HCT116 (cell line): ENCODE measurements at regions not wholly inside any gene's neighbourhood (a gene's known extent, or its start where the extent isn't known, plus 50 kb on each side); places are given as distances from the start of the nearest gene placed in this dataset.

Experiments
- ATAC-seq: fragments of 200-7000 bp; cut with Tn5 transposase; 2 replicates; pipeline ENCODE4 v1.9.1; 2020; ENCODE audit warnings: mild to moderate bottlenecking, moderate library complexity
- BruUV-seq: library from RNA; stranded (reverse); fragments of 400-500 nt; replicated peaks from 2 replicates; lab custom pipeline; 2021; lab: Mats Ljungman, UMichigan
- CTCF ChIA-PET: fragments of 300-600 bp; sonication (Branson Sonifier 250); formaldehyde crosslinking; loops from one replicate; lab custom pipeline; 2021; ENCODE audit warnings: antibody characterized with exemption; lab: Charles Lee
- POLR2A ChIA-PET: fragments of 300-600, 350-600 bp; sonication (Branson Sonifier 250); formaldehyde crosslinking; loops from one replicate; lab custom pipeline; 2021; ENCODE audit warnings: antibody characterized with exemption; lab: Charles Lee
- RAD21 ChIA-PET, 2 experiments: fragments of 300-600 bp; sonication (Branson Sonifier 250); formaldehyde crosslinking; loops; one replicate each; lab custom pipeline; 2023; ENCODE audit warnings: low total read pairs in 2 of 2; ENCODE audit not compliant: uncharacterized antibody in 2 of 2, unreplicated experiment in 2 of 2, low non-redundant PET in 1 of 2; lab: Charles Lee
- DNase-seq: peaks from one replicate; pipeline ENCODE4 v3.0.0-alpha.2; 2010; ENCODE audit warnings: low read depth, low spot score
- H2AFZ ChIP-seq: fragments of 200-600 bp; shearing (Covaris generic), sonication (generic); 2 replicates; pipeline ENCODE4 v1.6.1; 2017; ENCODE audit warnings: low read depth, mixed run types, mixed read lengths, antibody characterized with exemption, low read length; ENCODE audit not compliant: poor library complexity, severe bottlenecking
- H3K27ac ChIP-seq: 2 replicates; pipeline ENCODE4 v1.5.1; 2012; ENCODE audit warnings: low read depth, low read length
- H3K27me3 ChIP-seq: fragments of 200-600 bp; sonication (generic); 2 replicates; pipeline ENCODE4 v1.6.1; 2016; ENCODE audit warnings: mixed run types, low read length, mixed read lengths; ENCODE audit not compliant: insufficient read depth
- H3K36me3 ChIP-seq, 2 experiments: fragments of 200-500 bp in 1 of 2; fragments of 200-600 bp in 1 of 2; sonication (Bioruptor generic) in 1 of 2; sonication (generic) in 1 of 2; 2 replicates each; pipeline versions ENCODE4 v1.5.1 to v1.6.1; 2014 to 2016; ENCODE audit warnings: low read length in 2 of 2, inconsistent platforms in 1 of 2, mixed read lengths in 1 of 2, mixed run types in 1 of 2; ENCODE audit not compliant: insufficient read depth in 2 of 2, control insufficient read depth in 1 of 2
- H3K4me1 ChIP-seq, 2 experiments: fragments of 200-600 bp in 1 of 2; sonication (generic) in 1 of 2; 2 replicates each; pipeline versions ENCODE4 v1.5.1 to v1.6.1; 2012 to 2017; ENCODE audit warnings: low read length in 2 of 2, inconsistent platforms in 1 of 2, mild to moderate bottlenecking in 1 of 2, mixed read lengths in 1 of 2, mixed run types in 1 of 2, moderate library complexity in 1 of 2; ENCODE audit not compliant: insufficient read depth in 2 of 2, control insufficient read depth in 1 of 2
- H3K4me2 ChIP-seq: fragments of 200-600 bp; sonication (generic); 2 replicates; pipeline ENCODE4 v1.6.1; 2017; ENCODE audit warnings: mixed run types, low read length, mixed read lengths
- H3K4me3 ChIP-seq, 2 experiments: fragments of 200-600 bp in 1 of 2; sonication (generic) in 1 of 2; replicated peaks in 1 of 2; 2 replicates each; pipeline ENCODE4 v1.5.1; 2011 to 2016; ENCODE audit warnings: low read length in 2 of 2, control low read depth in 1 of 2, low read depth in 1 of 2, mild to moderate bottlenecking in 1 of 2, mixed read lengths in 1 of 2, mixed run types in 1 of 2
- H3K79me2 ChIP-seq: fragments of 200-600 bp; sonication (generic); 2 replicates; pipeline ENCODE4 v1.6.1; 2017; ENCODE audit warnings: mild to moderate bottlenecking, mixed run types, low read length, moderate library complexity, mixed read lengths; ENCODE audit not compliant: insufficient read depth
- H3K9ac ChIP-seq: fragments of 200-600 bp; sonication (generic); 2 replicates; pipeline ENCODE4 v1.6.1; 2016; ENCODE audit warnings: low read length, mixed read lengths
- H3K9me2 ChIP-seq: fragments of 200-600 bp; sonication (generic), shearing (Covaris generic); 2 replicates; pipeline ENCODE4 v1.6.1; 2017; ENCODE audit warnings: mixed run types, mild to moderate bottlenecking, moderate library complexity; ENCODE audit not compliant: insufficient read depth
- H3K9me3 ChIP-seq, 2 experiments: fragments of 200-500 bp in 1 of 2; fragments of 200-600 bp in 1 of 2; sonication (Bioruptor generic) in 1 of 2; sonication (generic) in 1 of 2; 2 replicates each; pipeline ENCODE4 v1.6.1; 2014 to 2017; ENCODE audit warnings: low read length in 2 of 2, mixed read lengths in 2 of 2, inconsistent platforms in 1 of 2, low read depth in 1 of 2, mild to moderate bottlenecking in 1 of 2, mixed run types in 1 of 2, moderate library complexity in 1 of 2; ENCODE audit not compliant: control insufficient read depth in 1 of 2, insufficient read depth in 1 of 2
- H4K20me1 ChIP-seq: fragments of 200-600 bp; sonication (generic), shearing (Covaris generic); 2 replicates; pipeline ENCODE4 v1.6.1; 2017; ENCODE audit warnings: mixed run types, mild to moderate bottlenecking, moderate library complexity; ENCODE audit not compliant: insufficient read depth
- CBX3 ChIP-seq: IDR thresholded peaks from 2 replicates; pipeline ENCODE4 v1.6.1; 2012; ENCODE audit warnings: low read depth
- CEBPB ChIP-seq: IDR thresholded peaks from 2 replicates; pipeline ENCODE4 v1.6.1; 2012; ENCODE audit warnings: low read depth
- EGR1 ChIP-seq: IDR thresholded peaks from 2 replicates; pipeline ENCODE4 v1.6.1; 2012; ENCODE audit warnings: low read depth
- ELF1 ChIP-seq: IDR thresholded peaks from 2 replicates; pipeline ENCODE4 v1.6.1; 2012; ENCODE audit warnings: low read depth, borderline replicate concordance
- MAX ChIP-seq: IDR thresholded peaks from 2 replicates; pipeline ENCODE4 v1.6.1; 2012
- POLR2A ChIP-seq: IDR thresholded peaks from 2 replicates; pipeline ENCODE4 v1.7.0; 2011; ENCODE audit warnings: borderline replicate concordance; ENCODE audit not compliant: insufficient read depth, insufficient read length; ENCODE audit errors: extremely low read depth
- POLR2AphosphoS5 ChIP-seq: IDR thresholded peaks from 2 replicates; pipeline ENCODE4 v1.6.1; 2011; ENCODE audit warnings: mild to moderate bottlenecking, low read depth, low read length, moderate library complexity
- RAD21 ChIP-seq: IDR thresholded peaks from 2 replicates; pipeline ENCODE4 v1.6.1; 2012; ENCODE audit warnings: low read depth, mild to moderate bottlenecking
- SP1 ChIP-seq: IDR thresholded peaks from 2 replicates; pipeline ENCODE4 v1.6.1; 2012; ENCODE audit warnings: low read depth
- SRF ChIP-seq: IDR thresholded peaks from 2 replicates; pipeline ENCODE4 v1.6.1; 2012; ENCODE audit warnings: low read depth
- ZFX ChIP-seq: fragments of 450-650 bp; IDR thresholded peaks from 2 replicates; pipeline ENCODE4 v1.6.1; 2017
- ZNF274 ChIP-seq: fragments of 200-500 bp; sonication (Bioruptor generic); IDR thresholded peaks from 2 replicates; pipeline ENCODE4 v1.6.1; 2014; ENCODE audit warnings: mild to moderate bottlenecking, low read depth, low read length, inconsistent platforms
- intact Hi-C: fragments of 100-400 bp; cut with micrococcal nuclease; formaldehyde crosslinking; loops from 2 replicates; pipeline ENCODE4 v1.10.0; 2022
- TF ChIP-seq, protein P1 (sequence below): IDR thresholded peaks from 2 replicates; pipeline ENCODE4 v1.6.1; 2011; ENCODE audit warnings: mild to moderate bottlenecking, low read length, moderate library complexity; ENCODE audit not compliant: insufficient replicate concordance; ENCODE audit errors: extremely low read depth
- TF ChIP-seq, protein P2 (sequence below), 3 experiments: fragments of 200-600 bp in 1 of 3; sonication (generic) in 1 of 3; IDR thresholded peaks in 2 of 3; conservative IDR thresholded peaks in 1 of 3; 2 replicates each; pipeline ENCODE4 v1.5.1; 2012 to 2017; ENCODE audit warnings: low read depth in 2 of 3, low read length in 2 of 3, antibody characterized with exemption in 1 of 3, borderline replicate concordance in 1 of 3, control low read depth in 1 of 3, mild to moderate bottlenecking in 1 of 3, mixed read lengths in 1 of 3, mixed run types in 1 of 3, moderate library complexity in 1 of 3; ENCODE audit not compliant: insufficient read depth in 1 of 3
- TF ChIP-seq, protein P3 (sequence below): IDR thresholded peaks from 2 replicates; pipeline ENCODE4 v1.6.1; 2012; ENCODE audit warnings: low read depth

- ChIA-PET CTCF (no interaction called here), POLR2A (no interaction called here), RAD21 (no interaction called here)
- no peak overlapping the region for H3K4me2 ChIP-seq
- H3K36me3 ChIP-seq = no peaks in the 10 kb centered on the region
- no peak overlapping the region for H3K4me3 ChIP-seq
- intact Hi-C loops = no loop called here
- no peak overlapping the region for H3K9ac ChIP-seq
- no peak for TF ChIP-seq RAD21
- TF ChIP-seq ELF1 = no peak
- no peak for TF ChIP-seq POLR2A
- no peaks in the 10 kb centered on the region for H3K79me2 ChIP-seq
- ATAC-seq (no peak), DNase-seq (no peak)
- no peak overlapping the region for H2AFZ ChIP-seq
- H3K9me2 ChIP-seq = no peaks in the 10 kb centered on the region
- BruUV-seq = no TSS peak
- H3K27ac ChIP-seq = no peak overlapping the region
- no peaks in the 10 kb centered on the region for H3K27me3 ChIP-seq
- no peaks in the 10 kb centered on the region for H3K4me1 ChIP-seq
- no peaks in the 10 kb centered on the region for H4K20me1 ChIP-seq
- H3K9me3 ChIP-seq = no peaks in the 10 kb centered on the region
Measured at GRCh38 chr3:144655423-144655822, 683.8 kb downstream of the DIPK2A start.

DNA sequence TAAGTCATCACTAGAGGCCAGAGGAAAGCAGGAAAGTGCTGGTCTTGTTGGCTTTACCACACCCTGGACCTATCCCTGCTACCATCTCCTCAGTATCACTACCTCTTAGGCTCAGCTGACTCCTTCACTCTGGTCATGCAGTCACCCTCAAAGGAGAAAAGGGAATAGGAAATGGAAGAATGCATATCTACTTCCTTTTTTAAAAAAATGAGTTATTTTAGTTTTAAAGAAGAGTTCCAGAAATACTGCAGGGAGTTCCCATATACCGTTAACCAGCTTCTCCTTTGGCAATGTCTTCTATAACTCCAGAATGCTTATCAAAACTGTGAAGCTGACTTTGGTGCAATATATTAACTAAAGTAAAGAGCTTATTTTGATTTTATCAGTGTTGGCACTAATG, 688.6 kb downstream of the DIPK2A start:
- no peaks in the 10 kb centered on the region for H3K27me3 ChIP-seq
- no peaks in the 10 kb centered on the region for H3K36me3 ChIP-seq
- ChIA-PET CTCF (no interaction called here), POLR2A (no interaction called here), RAD21 (no interaction called here)
- no peaks in the 10 kb centered on the region for H4K20me1 ChIP-seq
- no peaks in the 10 kb centered on the region for H3K4me1 ChIP-seq
- H3K27ac ChIP-seq = no peak overlapping the region
- BruUV-seq = no TSS peak
- H2AFZ ChIP-seq = no peak overlapping the region
- no peak overlapping the region for H3K4me2 ChIP-seq
- H3K9ac ChIP-seq = no peak overlapping the region
- intact Hi-C loops = no loop called here
- ATAC-seq = no peak
- no peaks in the 10 kb centered on the region for H3K79me2 ChIP-seq
- no peaks in the 10 kb centered on the region for H3K9me2 ChIP-seq
- no peak overlapping the region for H3K4me3 ChIP-seq
- DNase-seq = no peak
- H3K9me3 ChIP-seq = peaks cover 0 to 3% of the 10 kb centered on the region in 2 experiments; a peak in 1 of 4 replicates
- TF ChIP-seq, protein P1, sequence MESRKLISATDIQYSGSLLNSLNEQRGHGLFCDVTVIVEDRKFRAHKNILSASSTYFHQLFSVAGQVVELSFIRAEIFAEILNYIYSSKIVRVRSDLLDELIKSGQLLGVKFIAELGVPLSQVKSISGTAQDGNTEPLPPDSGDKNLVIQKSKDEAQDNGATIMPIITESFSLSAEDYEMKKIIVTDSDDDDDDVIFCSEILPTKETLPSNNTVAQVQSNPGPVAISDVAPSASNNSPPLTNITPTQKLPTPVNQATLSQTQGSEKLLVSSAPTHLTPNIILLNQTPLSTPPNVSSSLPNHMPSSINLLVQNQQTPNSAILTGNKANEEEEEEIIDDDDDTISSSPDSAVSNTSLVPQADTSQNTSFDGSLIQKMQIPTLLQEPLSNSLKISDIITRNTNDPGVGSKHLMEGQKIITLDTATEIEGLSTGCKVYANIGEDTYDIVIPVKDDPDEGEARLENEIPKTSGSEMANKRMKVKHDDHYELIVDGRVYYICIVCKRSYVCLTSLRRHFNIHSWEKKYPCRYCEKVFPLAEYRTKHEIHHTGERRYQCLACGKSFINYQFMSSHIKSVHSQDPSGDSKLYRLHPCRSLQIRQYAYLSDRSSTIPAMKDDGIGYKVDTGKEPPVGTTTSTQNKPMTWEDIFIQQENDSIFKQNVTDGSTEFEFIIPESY = no peak
- no peak for TF ChIP-seq CBX3
- TF ChIP-seq SRF = no peak
- no peak for TF ChIP-seq EGR1
- TF ChIP-seq ZFX = no peak
- TF ChIP-seq MAX = no peak
- TF ChIP-seq ELF1 = no peak
- no peak for TF ChIP-seq POLR2AphosphoS5
- no peak for TF ChIP-seq ZNF274
- TF ChIP-seq, protein P2, sequence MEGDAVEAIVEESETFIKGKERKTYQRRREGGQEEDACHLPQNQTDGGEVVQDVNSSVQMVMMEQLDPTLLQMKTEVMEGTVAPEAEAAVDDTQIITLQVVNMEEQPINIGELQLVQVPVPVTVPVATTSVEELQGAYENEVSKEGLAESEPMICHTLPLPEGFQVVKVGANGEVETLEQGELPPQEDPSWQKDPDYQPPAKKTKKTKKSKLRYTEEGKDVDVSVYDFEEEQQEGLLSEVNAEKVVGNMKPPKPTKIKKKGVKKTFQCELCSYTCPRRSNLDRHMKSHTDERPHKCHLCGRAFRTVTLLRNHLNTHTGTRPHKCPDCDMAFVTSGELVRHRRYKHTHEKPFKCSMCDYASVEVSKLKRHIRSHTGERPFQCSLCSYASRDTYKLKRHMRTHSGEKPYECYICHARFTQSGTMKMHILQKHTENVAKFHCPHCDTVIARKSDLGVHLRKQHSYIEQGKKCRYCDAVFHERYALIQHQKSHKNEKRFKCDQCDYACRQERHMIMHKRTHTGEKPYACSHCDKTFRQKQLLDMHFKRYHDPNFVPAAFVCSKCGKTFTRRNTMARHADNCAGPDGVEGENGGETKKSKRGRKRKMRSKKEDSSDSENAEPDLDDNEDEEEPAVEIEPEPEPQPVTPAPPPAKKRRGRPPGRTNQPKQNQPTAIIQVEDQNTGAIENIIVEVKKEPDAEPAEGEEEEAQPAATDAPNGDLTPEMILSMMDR (IDR thresholded peaks at IDR 0.05 in 2 of 3, conservative IDR thresholded peaks at IDR 0.05 in 1 of 3; ENCODE audit: borderline replicate concordance in 1 of 3, insufficient read depth in 1 of 3, low read depth in 2 of 3, low read length in 2 of 3) = no peak
- no peak for TF ChIP-seq CEBPB
- no peak for TF ChIP-seq SP1
- no peak for TF ChIP-seq POLR2A
- TF ChIP-seq, protein P3, sequence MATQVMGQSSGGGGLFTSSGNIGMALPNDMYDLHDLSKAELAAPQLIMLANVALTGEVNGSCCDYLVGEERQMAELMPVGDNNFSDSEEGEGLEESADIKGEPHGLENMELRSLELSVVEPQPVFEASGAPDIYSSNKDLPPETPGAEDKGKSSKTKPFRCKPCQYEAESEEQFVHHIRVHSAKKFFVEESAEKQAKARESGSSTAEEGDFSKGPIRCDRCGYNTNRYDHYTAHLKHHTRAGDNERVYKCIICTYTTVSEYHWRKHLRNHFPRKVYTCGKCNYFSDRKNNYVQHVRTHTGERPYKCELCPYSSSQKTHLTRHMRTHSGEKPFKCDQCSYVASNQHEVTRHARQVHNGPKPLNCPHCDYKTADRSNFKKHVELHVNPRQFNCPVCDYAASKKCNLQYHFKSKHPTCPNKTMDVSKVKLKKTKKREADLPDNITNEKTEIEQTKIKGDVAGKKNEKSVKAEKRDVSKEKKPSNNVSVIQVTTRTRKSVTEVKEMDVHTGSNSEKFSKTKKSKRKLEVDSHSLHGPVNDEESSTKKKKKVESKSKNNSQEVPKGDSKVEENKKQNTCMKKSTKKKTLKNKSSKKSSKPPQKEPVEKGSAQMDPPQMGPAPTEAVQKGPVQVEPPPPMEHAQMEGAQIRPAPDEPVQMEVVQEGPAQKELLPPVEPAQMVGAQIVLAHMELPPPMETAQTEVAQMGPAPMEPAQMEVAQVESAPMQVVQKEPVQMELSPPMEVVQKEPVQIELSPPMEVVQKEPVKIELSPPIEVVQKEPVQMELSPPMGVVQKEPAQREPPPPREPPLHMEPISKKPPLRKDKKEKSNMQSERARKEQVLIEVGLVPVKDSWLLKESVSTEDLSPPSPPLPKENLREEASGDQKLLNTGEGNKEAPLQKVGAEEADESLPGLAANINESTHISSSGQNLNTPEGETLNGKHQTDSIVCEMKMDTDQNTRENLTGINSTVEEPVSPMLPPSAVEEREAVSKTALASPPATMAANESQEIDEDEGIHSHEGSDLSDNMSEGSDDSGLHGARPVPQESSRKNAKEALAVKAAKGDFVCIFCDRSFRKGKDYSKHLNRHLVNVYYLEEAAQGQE = no peak
